Mesothelial cell of epicardium (in vitro differentiated cells): ENCODE measurements at regions not wholly inside any gene's neighbourhood (a gene's known extent, or its start where the extent isn't known, plus 50 kb on each side); places are given as distances from the start of the nearest gene placed in this dataset.
A peak's percentile ranks its signal among the peaks of the same experiment; 100 is the strongest.

Experiments used
- DNase-seq, 2 experiments: peaks; one replicate each; pipeline ENCODE4 v3.0.0; 2021; ENCODE audit warnings: low spot score in 2 of 2; ENCODE audit not compliant: unreplicated experiment in 2 of 2
- H3K27ac Mint-ChIP-seq: 2 replicates; pipeline ENCODE4 v1.8.0; 2021; ENCODE audit warnings: mixed read lengths
- H3K27me3 Mint-ChIP-seq: 2 replicates; pipeline ENCODE4 v1.8.0; 2021; ENCODE audit warnings: low read depth, mixed read lengths
- H3K36me3 Mint-ChIP-seq: 2 replicates; pipeline ENCODE4 v1.8.0; 2021; ENCODE audit warnings: mixed read lengths
- H3K4me1 Mint-ChIP-seq: 2 replicates; pipeline ENCODE4 v1.8.0; 2021; ENCODE audit warnings: mixed read lengths
- H3K4me3 Mint-ChIP-seq: 2 replicates; pipeline ENCODE4 v1.8.0; 2021; ENCODE audit warnings: mild to moderate bottlenecking, moderate library complexity, mixed read lengths
- H3K9me3 Mint-ChIP-seq: 2 replicates; pipeline ENCODE4 v1.8.0; 2021; ENCODE audit warnings: mixed read lengths
- TF ChIP-seq, protein P1 (sequence below): fragments of 200-600 bp; sonication (generic); IDR thresholded peaks from one replicate; pipeline ENCODE4 v1.5.0; 2021; ENCODE audit warnings: antibody characterized with exemption; ENCODE audit not compliant: unreplicated experiment

DNA sequence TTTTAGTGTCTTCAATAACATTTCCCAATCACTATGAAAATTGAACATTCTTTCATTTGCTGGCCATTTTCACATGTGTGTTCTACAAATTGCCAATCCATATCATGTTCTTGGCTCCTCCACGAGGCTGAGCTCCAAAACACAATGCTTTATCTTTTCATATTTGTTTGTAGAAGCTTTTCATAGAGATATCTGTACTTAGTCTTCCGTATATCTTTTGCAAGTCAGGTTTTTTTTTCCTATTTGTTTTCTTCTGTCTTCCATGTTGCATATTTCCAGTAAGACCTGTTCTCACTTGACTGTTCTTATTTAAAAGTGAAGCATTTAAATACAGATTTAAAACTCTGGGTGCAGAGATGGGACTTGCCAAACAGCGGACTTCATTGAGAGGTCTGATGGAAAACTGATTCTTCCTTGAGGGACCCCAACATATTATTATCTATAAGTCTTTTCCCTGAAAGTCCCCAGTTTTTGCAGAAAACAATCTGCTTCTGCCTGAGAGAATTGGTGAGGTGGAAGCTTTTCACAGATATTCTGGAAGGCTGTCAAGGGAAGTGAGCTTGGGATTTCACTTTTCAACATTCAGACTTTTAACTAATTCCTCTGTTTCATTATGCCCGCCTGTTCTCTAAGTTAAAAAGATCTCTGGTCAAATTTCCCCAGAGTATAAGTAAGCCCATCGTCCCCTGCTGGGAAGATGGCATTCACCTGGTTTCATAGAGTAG is 77.8 kb upstream of the KCNMB2 start:
- Mint-ChIP-seq H3K27ac (no peak overlapping the region), H3K4me3 (no peak overlapping the region), H3K4me1 (peaks cover 16% of the 10 kb centered on the region), H3K9me3 (peaks cover 7% of the 10 kb centered on the region), H3K27me3 (peaks cover 4% of the 10 kb centered on the region), H3K36me3 (no peaks in the 10 kb centered on the region)
- TF ChIP-seq, protein P1, sequence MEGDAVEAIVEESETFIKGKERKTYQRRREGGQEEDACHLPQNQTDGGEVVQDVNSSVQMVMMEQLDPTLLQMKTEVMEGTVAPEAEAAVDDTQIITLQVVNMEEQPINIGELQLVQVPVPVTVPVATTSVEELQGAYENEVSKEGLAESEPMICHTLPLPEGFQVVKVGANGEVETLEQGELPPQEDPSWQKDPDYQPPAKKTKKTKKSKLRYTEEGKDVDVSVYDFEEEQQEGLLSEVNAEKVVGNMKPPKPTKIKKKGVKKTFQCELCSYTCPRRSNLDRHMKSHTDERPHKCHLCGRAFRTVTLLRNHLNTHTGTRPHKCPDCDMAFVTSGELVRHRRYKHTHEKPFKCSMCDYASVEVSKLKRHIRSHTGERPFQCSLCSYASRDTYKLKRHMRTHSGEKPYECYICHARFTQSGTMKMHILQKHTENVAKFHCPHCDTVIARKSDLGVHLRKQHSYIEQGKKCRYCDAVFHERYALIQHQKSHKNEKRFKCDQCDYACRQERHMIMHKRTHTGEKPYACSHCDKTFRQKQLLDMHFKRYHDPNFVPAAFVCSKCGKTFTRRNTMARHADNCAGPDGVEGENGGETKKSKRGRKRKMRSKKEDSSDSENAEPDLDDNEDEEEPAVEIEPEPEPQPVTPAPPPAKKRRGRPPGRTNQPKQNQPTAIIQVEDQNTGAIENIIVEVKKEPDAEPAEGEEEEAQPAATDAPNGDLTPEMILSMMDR, result no peak
- no peak for DNase-seq

DNA sequence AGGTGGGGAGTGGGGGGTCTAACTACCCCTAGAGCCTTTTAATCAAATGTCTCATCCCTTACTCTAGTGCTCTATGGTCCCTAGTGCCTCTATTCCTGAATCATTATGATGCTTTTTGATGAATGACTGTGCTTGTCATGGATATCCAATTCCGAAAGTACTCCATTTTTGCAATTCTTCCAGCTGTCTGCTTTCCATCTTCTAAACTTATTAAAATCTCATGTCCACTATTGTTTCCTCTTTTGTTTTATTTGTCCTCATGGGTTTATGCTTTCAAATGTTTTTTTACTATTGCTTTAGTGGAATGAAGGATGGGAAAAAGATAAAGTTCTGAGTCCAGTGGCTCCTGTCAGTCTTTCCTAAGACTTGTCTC is 77.2 kb upstream of the KCNMB2 start:
- H3K36me3 Mint-ChIP-seq, result no peaks in the 10 kb centered on the region
- no peak overlapping the region for H3K4me3 Mint-ChIP-seq
- H3K9me3 Mint-ChIP-seq, result peaks cover 6% of the 10 kb centered on the region
- DNase-seq, result no peak
- TF ChIP-seq, protein P1, result no peak
- peaks cover 4% of the 10 kb centered on the region for H3K27me3 Mint-ChIP-seq
- peaks cover 16% of the 10 kb centered on the region for H3K4me1 Mint-ChIP-seq
- H3K27ac Mint-ChIP-seq, result no peak overlapping the region

DNA sequence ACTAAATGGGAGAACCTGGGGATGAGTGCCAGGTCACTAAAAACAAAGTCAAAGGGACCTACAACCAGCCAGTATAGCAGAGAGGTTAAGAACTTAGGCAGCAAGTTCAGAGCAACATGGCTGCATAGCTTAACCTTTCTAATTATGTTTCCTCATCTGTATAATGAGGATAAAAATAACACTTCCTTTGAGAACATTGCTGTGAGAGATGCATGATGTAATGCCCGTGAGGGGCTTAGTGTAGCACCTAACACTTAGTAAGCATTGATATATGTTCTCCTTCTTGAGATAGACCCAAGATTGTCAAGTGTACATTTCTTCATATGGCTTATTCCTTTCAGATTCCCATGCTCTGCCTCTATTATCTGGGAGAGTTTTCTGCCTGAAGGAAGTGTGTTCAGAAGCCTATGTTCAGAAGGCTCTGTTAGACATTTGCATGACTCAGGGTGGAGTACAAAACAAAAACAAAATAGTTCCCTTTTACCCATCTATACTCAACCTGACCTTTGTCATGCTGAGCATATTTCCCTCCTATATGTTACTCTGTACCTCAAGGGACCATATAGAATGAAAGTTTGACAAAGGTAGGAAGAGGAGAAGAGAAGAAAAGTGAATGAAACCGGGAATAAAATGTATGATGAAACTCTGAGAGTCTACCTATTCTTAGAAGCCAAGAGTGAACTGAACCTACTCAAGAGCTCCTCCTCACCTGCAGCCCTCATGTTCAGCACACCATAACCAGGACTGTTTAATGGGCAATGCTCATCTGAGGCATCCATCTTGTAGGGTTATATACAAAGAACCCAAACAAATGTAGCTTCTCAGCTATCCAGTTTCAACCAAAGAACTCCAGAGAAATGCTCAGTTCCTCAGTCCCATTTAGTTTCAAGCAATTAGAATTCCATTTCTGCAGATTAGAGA is 70.7 kb upstream of the KCNMB2 start:
- Mint-ChIP-seq H3K36me3 (no peaks in the 10 kb centered on the region), H3K4me3 (no peak overlapping the region), H3K27me3 (peaks cover 7% of the 10 kb centered on the region), H3K4me1 (no peaks in the 10 kb centered on the region), H3K9me3 (peaks cover 6% of the 10 kb centered on the region), H3K27ac (no peak overlapping the region)
- TF ChIP-seq, protein P1, result no peak
- no peak for DNase-seq

DNA sequence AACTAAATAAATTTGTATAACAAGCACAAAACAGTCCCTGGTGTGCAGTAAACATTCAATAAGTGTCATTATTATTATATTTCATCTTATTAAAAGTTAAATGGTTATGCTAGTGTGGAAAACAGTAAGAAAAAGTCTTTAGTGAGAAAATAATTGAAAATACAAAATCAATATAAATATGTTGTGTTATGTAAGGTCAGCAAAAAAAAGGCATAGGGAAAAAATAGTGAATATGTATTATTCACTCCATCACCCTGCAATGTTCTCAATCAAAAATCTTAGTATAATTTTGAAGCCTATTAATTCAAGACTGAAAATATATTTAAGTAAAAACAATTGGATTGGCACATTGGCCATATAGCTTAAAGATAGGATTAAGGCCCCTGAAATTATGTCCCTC is 63.3 kb upstream of the KCNMB2 start:
- peaks cover 22% of the 10 kb centered on the region for H3K4me1 Mint-ChIP-seq
- DNase-seq, result no peak
- no peak overlapping the region for H3K4me3 Mint-ChIP-seq
- H3K9me3 Mint-ChIP-seq, result no peaks in the 10 kb centered on the region
- TF ChIP-seq, protein P1, result no peak
- H3K27me3 Mint-ChIP-seq, result no peaks in the 10 kb centered on the region
- no peaks in the 10 kb centered on the region for H3K36me3 Mint-ChIP-seq
- no peak overlapping the region for H3K27ac Mint-ChIP-seq

DNA sequence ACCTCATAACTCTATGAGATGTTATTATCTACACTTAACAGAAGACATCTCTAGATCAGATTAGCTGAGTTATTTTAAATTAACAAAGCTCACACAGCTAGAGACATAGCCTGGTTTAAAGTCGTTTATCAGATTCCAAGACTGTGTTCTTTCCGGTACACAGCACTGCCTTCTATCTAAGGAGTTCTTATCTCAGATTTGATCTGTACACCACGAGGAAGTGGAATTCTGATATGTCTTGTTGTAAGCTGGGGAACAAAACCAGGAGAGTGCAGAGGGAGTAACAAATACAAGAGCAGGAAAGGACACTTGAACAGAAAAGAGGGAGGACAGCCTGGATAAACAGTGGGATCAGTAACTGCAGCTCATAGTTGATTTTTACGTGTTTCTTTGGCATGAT is 61.7 kb upstream of the KCNMB2 start:
- no peaks in the 10 kb centered on the region for H3K36me3 Mint-ChIP-seq
- no peaks in the 10 kb centered on the region for H3K9me3 Mint-ChIP-seq
- TF ChIP-seq, protein P1, result no peak
- no peak overlapping the region for H3K4me3 Mint-ChIP-seq
- DNase-seq, result no peak
- no peaks in the 10 kb centered on the region for H3K27me3 Mint-ChIP-seq
- peak overlapping the region; percentile 15 for H3K27ac Mint-ChIP-seq
- peaks cover 33% of the 10 kb centered on the region for H3K4me1 Mint-ChIP-seq
